ENCODE measurements at regions not wholly inside any gene's neighbourhood (a gene's known extent, or its start where the extent isn't known, plus 50 kb on each side); places are given as distances from the start of the nearest gene placed in this dataset.

DNA sequence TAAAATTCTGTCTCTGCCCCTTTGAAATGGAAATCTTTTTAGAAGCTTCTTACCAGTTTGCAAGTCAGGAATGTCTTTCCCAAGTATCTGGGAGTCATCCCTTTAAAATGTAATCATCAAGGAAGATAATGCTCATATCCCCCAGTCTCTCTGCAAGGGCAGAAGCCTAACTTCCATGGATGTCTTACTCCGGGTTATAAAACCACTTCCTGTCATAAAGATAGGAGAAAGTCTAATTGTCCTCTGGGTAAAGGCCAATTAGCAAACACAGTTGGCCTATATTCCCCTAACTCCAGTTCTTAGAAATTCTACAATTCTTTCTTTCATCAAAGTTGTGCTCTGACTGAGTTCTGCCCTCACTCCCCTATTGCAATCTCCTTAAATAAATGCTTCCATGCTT lies 1631.5 kb upstream of the LRRTM3 start:
- TF ChIP-seq, protein P1, sequence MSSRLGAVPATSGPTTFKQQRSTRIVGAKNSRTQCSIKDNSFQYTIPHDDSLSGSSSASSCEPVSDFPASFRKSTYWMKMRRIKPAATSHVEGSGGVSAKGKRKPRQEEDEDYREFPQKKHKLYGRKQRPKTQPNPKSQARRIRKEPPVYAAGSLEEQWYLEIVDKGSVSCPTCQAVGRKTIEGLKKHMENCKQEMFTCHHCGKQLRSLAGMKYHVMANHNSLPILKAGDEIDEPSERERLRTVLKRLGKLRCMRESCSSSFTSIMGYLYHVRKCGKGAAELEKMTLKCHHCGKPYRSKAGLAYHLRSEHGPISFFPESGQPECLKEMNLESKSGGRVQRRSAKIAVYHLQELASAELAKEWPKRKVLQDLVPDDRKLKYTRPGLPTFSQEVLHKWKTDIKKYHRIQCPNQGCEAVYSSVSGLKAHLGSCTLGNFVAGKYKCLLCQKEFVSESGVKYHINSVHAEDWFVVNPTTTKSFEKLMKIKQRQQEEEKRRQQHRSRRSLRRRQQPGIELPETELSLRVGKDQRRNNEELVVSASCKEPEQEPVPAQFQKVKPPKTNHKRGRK (CRISPR knock-in tag; IDR thresholded peaks at IDR 0.05): no peak
- TF ChIP-seq YY1 (IDR thresholded peaks at IDR 0.05; ENCODE audit: insufficient read depth, insufficient replicate concordance, low read depth, low read length) (no peak), NFE2L2 (IDR thresholded peaks at IDR 0.05; ENCODE audit: low read length) (no peak), GABPB1 (CRISPR knock-in tag; IDR thresholded peaks at IDR 0.05) (no peak)
- TF ChIP-seq, protein P2, sequence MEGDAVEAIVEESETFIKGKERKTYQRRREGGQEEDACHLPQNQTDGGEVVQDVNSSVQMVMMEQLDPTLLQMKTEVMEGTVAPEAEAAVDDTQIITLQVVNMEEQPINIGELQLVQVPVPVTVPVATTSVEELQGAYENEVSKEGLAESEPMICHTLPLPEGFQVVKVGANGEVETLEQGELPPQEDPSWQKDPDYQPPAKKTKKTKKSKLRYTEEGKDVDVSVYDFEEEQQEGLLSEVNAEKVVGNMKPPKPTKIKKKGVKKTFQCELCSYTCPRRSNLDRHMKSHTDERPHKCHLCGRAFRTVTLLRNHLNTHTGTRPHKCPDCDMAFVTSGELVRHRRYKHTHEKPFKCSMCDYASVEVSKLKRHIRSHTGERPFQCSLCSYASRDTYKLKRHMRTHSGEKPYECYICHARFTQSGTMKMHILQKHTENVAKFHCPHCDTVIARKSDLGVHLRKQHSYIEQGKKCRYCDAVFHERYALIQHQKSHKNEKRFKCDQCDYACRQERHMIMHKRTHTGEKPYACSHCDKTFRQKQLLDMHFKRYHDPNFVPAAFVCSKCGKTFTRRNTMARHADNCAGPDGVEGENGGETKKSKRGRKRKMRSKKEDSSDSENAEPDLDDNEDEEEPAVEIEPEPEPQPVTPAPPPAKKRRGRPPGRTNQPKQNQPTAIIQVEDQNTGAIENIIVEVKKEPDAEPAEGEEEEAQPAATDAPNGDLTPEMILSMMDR (CRISPR knock-in tag; IDR thresholded peaks at IDR 0.05): no peak
- TF ChIP-seq, protein P3, sequence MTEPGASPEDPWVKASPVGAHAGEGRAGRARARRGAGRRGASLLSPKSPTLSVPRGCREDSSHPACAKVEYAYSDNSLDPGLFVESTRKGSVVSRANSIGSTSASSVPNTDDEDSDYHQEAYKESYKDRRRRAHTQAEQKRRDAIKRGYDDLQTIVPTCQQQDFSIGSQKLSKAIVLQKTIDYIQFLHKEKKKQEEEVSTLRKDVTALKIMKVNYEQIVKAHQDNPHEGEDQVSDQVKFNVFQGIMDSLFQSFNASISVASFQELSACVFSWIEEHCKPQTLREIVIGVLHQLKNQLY (CRISPR knock-in tag; IDR thresholded peaks at IDR 0.05): no peak
- TF ChIP-seq, protein P4, sequence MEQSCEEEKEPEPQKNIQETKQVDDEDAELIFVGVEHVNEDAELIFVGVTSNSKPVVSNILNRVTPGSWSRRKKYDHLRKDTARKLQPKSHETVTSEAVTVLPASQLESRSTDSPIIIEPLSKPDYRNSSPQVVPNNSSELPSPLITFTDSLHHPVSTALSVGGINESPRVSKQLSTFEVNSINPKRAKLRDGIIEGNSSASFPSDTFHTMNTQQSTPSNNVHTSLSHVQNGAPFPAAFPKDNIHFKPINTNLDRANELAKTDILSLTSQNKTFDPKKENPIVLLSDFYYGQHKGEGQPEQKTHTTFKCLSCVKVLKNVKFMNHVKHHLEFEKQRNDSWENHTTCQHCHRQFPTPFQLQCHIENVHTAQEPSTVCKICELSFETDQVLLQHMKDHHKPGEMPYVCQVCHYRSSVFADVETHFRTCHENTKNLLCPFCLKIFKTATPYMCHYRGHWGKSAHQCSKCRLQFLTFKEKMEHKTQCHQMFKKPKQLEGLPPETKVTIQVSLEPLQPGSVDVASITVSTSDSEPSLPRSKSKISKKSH (CRISPR knock-in tag; IDR thresholded peaks at IDR 0.05; ENCODE audit: borderline replicate concordance): no peak

Measured in HepG2 (cell line).